ENCODE measurements at regions not wholly inside any gene's neighbourhood (a gene's known extent, or its start where the extent isn't known, plus 50 kb on each side); places are given as distances from the start of the nearest gene placed in this dataset.

DNA sequence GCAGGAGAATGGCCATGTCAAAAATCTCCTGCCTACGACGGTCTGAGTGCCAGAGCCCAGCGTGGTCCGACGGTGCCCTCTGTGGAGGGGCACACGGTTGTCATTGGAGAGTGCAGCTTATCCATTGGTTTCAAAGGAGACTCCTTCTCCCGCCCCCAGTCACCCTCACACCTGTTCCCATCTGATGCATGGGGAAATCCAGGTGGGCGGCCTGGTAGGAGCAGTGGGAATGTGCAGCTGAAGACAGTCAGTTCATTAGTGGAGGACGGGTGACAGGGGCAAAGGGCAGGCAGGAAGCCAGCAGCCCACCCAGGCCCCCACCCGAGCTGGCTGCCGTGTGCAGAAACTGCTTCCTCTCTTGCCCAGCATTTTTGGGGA lies 162.3 kb downstream of the IRF8 start:
- H3K9me1 ChIP-seq (replicated peaks; ENCODE audit: control insufficient read depth, extremely low read depth, insufficient read depth, low read length) = no peaks in the 10 kb centered on the region
- H3K79me2 ChIP-seq (ENCODE audit: control insufficient read depth, insufficient read depth, low read length) = no peaks in the 10 kb centered on the region
- H2AFZ ChIP-seq (ENCODE audit: low read depth, low read length) = no peak overlapping the region
- peaks cover 0 to 7% of the 10 kb centered on the region in 2 experiments for H3K27me3 ChIP-seq (ENCODE audit: control insufficient read depth in 2 of 2, insufficient read depth in 2 of 2, low read length in 2 of 2)
- FAIRE-seq (no peak), DNase-seq (ENCODE audit: low read depth, low spot score) (no peak)
- H3K9me3 ChIP-seq (replicated peaks; ENCODE audit: control insufficient read depth, insufficient read depth, low read length) = no peaks in the 10 kb centered on the region
- no peaks in the 10 kb centered on the region for H4K20me1 ChIP-seq (replicated peaks; ENCODE audit: control insufficient read depth, extremely low read depth, insufficient read depth, low read length)
- no peak overlapping the region for H3K27ac ChIP-seq (ENCODE audit: insufficient read depth, low read depth, low read length)
- no peaks in the 10 kb centered on the region for H3K4me1 ChIP-seq (ENCODE audit: control insufficient read depth, extremely low read depth, insufficient read depth, low read length)
- POLR2A ChIA-PET = no interaction called here
- no peak for TF ChIP-seq FOS (IDR thresholded peaks at IDR 0.05; ENCODE audit: borderline replicate concordance, insufficient read depth, low read length)
- no TSS peak for BruUV-seq (replicated peaks)
- dilution Hi-C loops (cut with MboI; ENCODE audit: extremely low pct_ligation_motif_present, low sequenced_read_pairs) (no loop called here), intact Hi-C loops (cut with micrococcal nuclease) (no loop called here)
- H3K4me3 ChIP-seq (replicated peaks in 1 of 3; ENCODE audit: insufficient read depth in 1 of 3, low read depth in 1 of 3, low read length in 3 of 3) = no peak overlapping the region
- H3K4me2 ChIP-seq (ENCODE audit: insufficient read depth, low read length) = no peak overlapping the region
- CTCF ChIA-PET = interaction anchor here (1.3 to 2.0 kb wide), 2 partner anchors 12 to 17 kb away, joined by 6 read pairs; no protein-coding TSS in a partner anchor
- H3K9ac ChIP-seq (replicated peaks; ENCODE audit: extremely low read depth, insufficient read depth, low read length) = no peak overlapping the region
- H3K36me3 ChIP-seq (ENCODE audit: control insufficient read depth in 2 of 2, extremely low read depth in 1 of 2, insufficient read depth in 2 of 2, low read length in 2 of 2) = no peaks in the 10 kb centered on the region

DNA sequence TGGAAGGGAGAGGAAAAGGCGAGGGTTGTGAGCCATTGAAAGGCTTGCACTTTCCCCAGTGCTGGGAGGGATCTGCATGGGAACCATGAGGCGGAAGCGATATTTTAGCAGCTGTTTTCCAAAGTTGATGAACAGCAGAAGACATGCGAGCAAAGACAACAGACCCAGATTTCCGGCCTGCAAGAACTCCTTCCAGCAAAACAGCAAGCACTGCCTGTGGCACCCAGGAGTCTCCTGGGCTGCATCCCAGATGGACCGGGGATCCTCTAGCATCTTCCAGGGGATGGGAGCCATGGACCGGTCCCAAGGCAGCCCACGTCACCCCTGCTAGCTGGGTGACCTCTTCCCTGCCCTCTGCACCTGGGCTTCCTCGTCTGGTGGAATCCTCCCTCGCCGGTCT lies 162.8 kb downstream of the IRF8 start:
- BruUV-seq (replicated peaks) = no TSS peak
- no peak for DNase-seq (ENCODE audit: low read depth, low spot score)
- Histone ChIP-seq H3K4me2 (ENCODE audit: insufficient read depth, low read length) (no peak overlapping the region), H3K4me3 (replicated peaks in 1 of 3; ENCODE audit: insufficient read depth in 1 of 3, low read depth in 1 of 3, low read length in 3 of 3) (no peak overlapping the region), H3K9ac (replicated peaks; ENCODE audit: extremely low read depth, insufficient read depth, low read length) (no peak overlapping the region), H2AFZ (ENCODE audit: low read depth, low read length) (no peak overlapping the region), H3K79me2 (ENCODE audit: control insufficient read depth, insufficient read depth, low read length) (no peaks in the 10 kb centered on the region), H3K27ac (ENCODE audit: insufficient read depth, low read depth, low read length) (no peak overlapping the region), H4K20me1 (replicated peaks; ENCODE audit: control insufficient read depth, extremely low read depth, insufficient read depth, low read length) (no peaks in the 10 kb centered on the region), H3K4me1 (ENCODE audit: control insufficient read depth, extremely low read depth, insufficient read depth, low read length) (no peaks in the 10 kb centered on the region), H3K27me3 (ENCODE audit: control insufficient read depth in 2 of 2, insufficient read depth in 2 of 2, low read length in 2 of 2) (peaks cover 0 to 7% of the 10 kb centered on the region in 2 experiments), H3K9me3 (replicated peaks; ENCODE audit: control insufficient read depth, insufficient read depth, low read length) (no peaks in the 10 kb centered on the region), H3K9me1 (replicated peaks; ENCODE audit: control insufficient read depth, extremely low read depth, insufficient read depth, low read length) (no peaks in the 10 kb centered on the region), H3K36me3 (ENCODE audit: control insufficient read depth in 2 of 2, extremely low read depth in 1 of 2, insufficient read depth in 2 of 2, low read length in 2 of 2) (no peaks in the 10 kb centered on the region)
- dilution Hi-C loops (cut with MboI; ENCODE audit: extremely low pct_ligation_motif_present, low sequenced_read_pairs) = no loop called here
- no peak for FAIRE-seq
- POLR2A ChIA-PET = no interaction called here
- intact Hi-C loops (cut with micrococcal nuclease) = no loop called here
- TF ChIP-seq POLR2A (IDR thresholded peaks at IDR 0.05; ENCODE audit: low read depth, low read length) (no peak), FOS (IDR thresholded peaks at IDR 0.05; ENCODE audit: borderline replicate concordance, insufficient read depth, low read length) (no peak), EZH2 (IDR thresholded peaks at IDR 0.05; ENCODE audit: borderline replicate concordance, low read depth, low read length, severe bottlenecking) (no peak), JUN (IDR thresholded peaks at IDR 0.05; ENCODE audit: borderline replicate concordance, insufficient read depth, insufficient read length, low read depth) (no peak), POLR2AphosphoS5 (IDR thresholded peaks at IDR 0.05; ENCODE audit: insufficient read depth, low read depth, low read length) (no peak), MYC (IDR thresholded peaks at IDR 0.05; ENCODE audit: low read depth, low read length) (no peak), GATA2 (IDR thresholded peaks at IDR 0.05; ENCODE audit: insufficient read depth, insufficient read length, low read depth, low read length) (no peak)
- TF ChIP-seq, protein P1, sequence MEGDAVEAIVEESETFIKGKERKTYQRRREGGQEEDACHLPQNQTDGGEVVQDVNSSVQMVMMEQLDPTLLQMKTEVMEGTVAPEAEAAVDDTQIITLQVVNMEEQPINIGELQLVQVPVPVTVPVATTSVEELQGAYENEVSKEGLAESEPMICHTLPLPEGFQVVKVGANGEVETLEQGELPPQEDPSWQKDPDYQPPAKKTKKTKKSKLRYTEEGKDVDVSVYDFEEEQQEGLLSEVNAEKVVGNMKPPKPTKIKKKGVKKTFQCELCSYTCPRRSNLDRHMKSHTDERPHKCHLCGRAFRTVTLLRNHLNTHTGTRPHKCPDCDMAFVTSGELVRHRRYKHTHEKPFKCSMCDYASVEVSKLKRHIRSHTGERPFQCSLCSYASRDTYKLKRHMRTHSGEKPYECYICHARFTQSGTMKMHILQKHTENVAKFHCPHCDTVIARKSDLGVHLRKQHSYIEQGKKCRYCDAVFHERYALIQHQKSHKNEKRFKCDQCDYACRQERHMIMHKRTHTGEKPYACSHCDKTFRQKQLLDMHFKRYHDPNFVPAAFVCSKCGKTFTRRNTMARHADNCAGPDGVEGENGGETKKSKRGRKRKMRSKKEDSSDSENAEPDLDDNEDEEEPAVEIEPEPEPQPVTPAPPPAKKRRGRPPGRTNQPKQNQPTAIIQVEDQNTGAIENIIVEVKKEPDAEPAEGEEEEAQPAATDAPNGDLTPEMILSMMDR (IDR thresholded peaks at IDR 0.05; ENCODE audit: extremely low read depth in 1 of 2, insufficient read depth in 1 of 2, low read depth in 1 of 2, low read length in 2 of 2) = no peak
- TF ChIP-seq, protein P2, sequence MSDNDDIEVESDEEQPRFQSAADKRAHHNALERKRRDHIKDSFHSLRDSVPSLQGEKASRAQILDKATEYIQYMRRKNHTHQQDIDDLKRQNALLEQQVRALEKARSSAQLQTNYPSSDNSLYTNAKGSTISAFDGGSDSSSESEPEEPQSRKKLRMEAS (IDR thresholded peaks at IDR 0.05; ENCODE audit: insufficient read depth, insufficient read length) = no peak
- CTCF ChIA-PET = interaction anchor here (1.3 to 2.0 kb wide), 2 partner anchors 11 to 17 kb away, joined by 6 read pairs; no protein-coding TSS in a partner anchor

All from endothelial cell of umbilical vein (primary cell).